H9 (cell line): ENCODE measurements at regions not wholly inside any gene's neighbourhood (a gene's known extent, or its start where the extent isn't known, plus 50 kb on each side); places are given as distances from the start of the nearest gene placed in this dataset.

Experiments
- DNase-seq: peaks from one replicate; pipeline ENCODE4 v3.0.0-alpha.2; 2017
- H2AFZ ChIP-seq: one replicate; pipeline ENCODE4 v1.6.1; 2013; ENCODE audit warnings: mild to moderate bottlenecking, low read length, control low read depth, moderate library complexity
- H2AK5ac ChIP-seq: 2 replicates; pipeline ENCODE4 v1.6.1; 2013; ENCODE audit warnings: low read length, control low read depth, mixed read lengths; ENCODE audit not compliant: insufficient read length
- H2BK120ac ChIP-seq: one replicate; pipeline ENCODE4 v1.6.1; 2013; ENCODE audit warnings: low read depth, mild to moderate bottlenecking, low read length, control low read depth, inconsistent platforms; ENCODE audit not compliant: poor library complexity, severe bottlenecking
- H2BK12ac ChIP-seq: 2 replicates; pipeline ENCODE4 v1.6.1; 2013; ENCODE audit warnings: low read length, control low read depth, mixed read lengths, low read depth; ENCODE audit not compliant: insufficient read length
- H2BK15ac ChIP-seq: 2 replicates; pipeline ENCODE4 v1.6.1; 2013; ENCODE audit warnings: low read depth, low read length, control low read depth
- H2BK20ac ChIP-seq: one replicate; pipeline ENCODE4 v1.6.1; 2013; ENCODE audit warnings: low read depth, mild to moderate bottlenecking, low read length, control low read depth, inconsistent platforms; ENCODE audit not compliant: poor library complexity, severe bottlenecking
- H2BK5ac ChIP-seq: 2 replicates; pipeline ENCODE4 v1.6.1; 2013; ENCODE audit warnings: low read length, control low read depth, mixed read lengths; ENCODE audit not compliant: insufficient read length
- H3K14ac ChIP-seq: 2 replicates; pipeline ENCODE4 v1.6.1; 2013; ENCODE audit warnings: low read length, control low read depth; ENCODE audit not compliant: insufficient read depth
- H3K18ac ChIP-seq: 2 replicates; pipeline ENCODE4 v1.6.1; 2013; ENCODE audit warnings: low read depth, mild to moderate bottlenecking, mixed read lengths, low read length, control low read depth; ENCODE audit not compliant: insufficient read length
- H3K23ac ChIP-seq: 2 replicates; pipeline ENCODE4 v1.6.1; 2013; ENCODE audit warnings: low read length, control low read depth, mixed read lengths, low read depth; ENCODE audit not compliant: insufficient read length
- H3K23me2 ChIP-seq: 2 replicates; pipeline ENCODE4 v1.6.1; 2013; ENCODE audit warnings: low read depth, mild to moderate bottlenecking, mixed read lengths, low read length, control low read depth; ENCODE audit not compliant: insufficient read length, poor library complexity, severe bottlenecking
- H3K27ac ChIP-seq: 2 replicates; pipeline ENCODE4 v1.5.1; 2013; ENCODE audit warnings: low read length, control low read depth, mixed read lengths, low read depth; ENCODE audit not compliant: insufficient read length
- H3K27me3 ChIP-seq: 2 replicates; pipeline ENCODE4 v1.6.1; 2013; ENCODE audit warnings: low read length, control low read depth, inconsistent platforms; ENCODE audit not compliant: insufficient read depth
- H3K4ac ChIP-seq: 2 replicates; pipeline ENCODE4 v1.6.1; 2013; ENCODE audit warnings: low read depth, mild to moderate bottlenecking, control low read depth, inconsistent platforms, low read length, moderate library complexity
- H3K4me1 ChIP-seq: 2 replicates; pipeline ENCODE4 v1.6.1; 2013; ENCODE audit warnings: low read length, control low read depth, inconsistent platforms; ENCODE audit not compliant: insufficient read depth
- H3K4me2 ChIP-seq: 2 replicates; pipeline ENCODE4 v1.6.1; 2013; ENCODE audit warnings: low read length, control low read depth, mixed read lengths; ENCODE audit not compliant: insufficient read length, insufficient read depth
- H3K56ac ChIP-seq: 2 replicates; pipeline ENCODE4 v1.6.1; 2013; ENCODE audit warnings: low read depth, mild to moderate bottlenecking, mixed read lengths, low read length, control low read depth; ENCODE audit not compliant: insufficient read length
- H3K79me1 ChIP-seq: 2 replicates; pipeline ENCODE4 v1.6.1; 2013; ENCODE audit warnings: low read depth, mild to moderate bottlenecking, moderate library complexity, low read length, control low read depth, inconsistent platforms; ENCODE audit not compliant: insufficient read depth, poor library complexity, severe bottlenecking
- H3K79me2 ChIP-seq: 2 replicates; pipeline ENCODE4 v1.6.1; 2013; ENCODE audit warnings: low read length, control low read depth, inconsistent platforms; ENCODE audit not compliant: insufficient read depth
- H3K9ac ChIP-seq: 2 replicates; pipeline ENCODE4 v1.6.1; 2013; ENCODE audit warnings: low read length, control low read depth, mixed read lengths; ENCODE audit not compliant: insufficient read length; ENCODE audit errors: extremely low read depth
- H3K9me3 ChIP-seq: one replicate; pipeline ENCODE4 v1.6.1; 2013; ENCODE audit warnings: low read depth, low read length, inconsistent platforms; ENCODE audit not compliant: control insufficient read depth
- H3T11ph ChIP-seq: one replicate; pipeline ENCODE4 v1.6.1; 2013; ENCODE audit warnings: mild to moderate bottlenecking, low read length, control low read depth, inconsistent platforms
- H4K20me1 ChIP-seq: one replicate; pipeline ENCODE4 v1.6.1; 2013; ENCODE audit not compliant: control insufficient read depth, insufficient read length, insufficient read depth
- H4K5ac ChIP-seq: 2 replicates; pipeline ENCODE4 v1.6.1; 2013; ENCODE audit warnings: low read depth, mild to moderate bottlenecking, mixed read lengths, low read length, control low read depth; ENCODE audit not compliant: insufficient read length
- H4K8ac ChIP-seq: replicated peaks from 2 replicates; pipeline ENCODE4 v1.6.1; 2013; ENCODE audit warnings: low read length, control low read depth, mixed read lengths, low read depth; ENCODE audit not compliant: insufficient read length
- H4K91ac ChIP-seq: 2 replicates; pipeline ENCODE4 v1.6.1; 2013; ENCODE audit warnings: low read depth, mild to moderate bottlenecking, moderate library complexity, mixed read lengths, low read length, control low read depth; ENCODE audit not compliant: insufficient read length
- H3K27ac Mint-ChIP-seq, 3 experiments: 2 replicates in 2 of 3; 3 replicates in 1 of 3; pipeline ENCODE4 v1.8.0; 2020 to 2021; ENCODE audit warnings: mixed read lengths in 3 of 3, mild to moderate bottlenecking in 1 of 3, moderate library complexity in 1 of 3
- H3K27me3 Mint-ChIP-seq: 2 replicates; pipeline ENCODE4 v1.8.0; 2021; ENCODE audit warnings: low read depth, mild to moderate bottlenecking, moderate library complexity, mixed read lengths
- H3K36me3 Mint-ChIP-seq, 3 experiments: 2 replicates in 2 of 3; 3 replicates in 1 of 3; pipeline ENCODE4 v1.8.0; 2020 to 2021; ENCODE audit warnings: low read depth in 3 of 3, mixed read lengths in 3 of 3; ENCODE audit not compliant: insufficient read depth in 1 of 3
- H3K4me1 Mint-ChIP-seq, 2 experiments: 2 replicates each; pipeline ENCODE4 v1.8.0; 2020; ENCODE audit warnings: mixed read lengths in 2 of 2
- H3K4me3 Mint-ChIP-seq, 2 experiments: 2 replicates in 1 of 2; 3 replicates in 1 of 2; pipeline ENCODE4 v1.8.0; 2020 to 2021; ENCODE audit warnings: mild to moderate bottlenecking in 2 of 2, mixed read lengths in 2 of 2, moderate library complexity in 1 of 2
- H3K9me3 Mint-ChIP-seq, 2 experiments: 2 replicates in 1 of 2; 3 replicates in 1 of 2; pipeline ENCODE4 v1.8.0; 2020; ENCODE audit warnings: mild to moderate bottlenecking in 2 of 2, mixed read lengths in 2 of 2, moderate library complexity in 1 of 2
- CTCF ChIP-seq: fragments of 200-600 bp; sonication (generic); conservative IDR thresholded peaks from 3 replicates; pipeline ENCODE4 v1.8.0; 2021; ENCODE audit warnings: antibody characterized with exemption, mild to moderate bottlenecking

GRCh38 chr7:47128700-47129099, 453.2 kb downstream of the TNS3 start:
- Mint-ChIP-seq H3K4me1 (no peaks in the 10 kb centered on the region), H3K27ac (no peak overlapping the region)

More at GRCh38 chr7:47128700-47129099, 453.2 kb downstream of the TNS3 start:
- no peaks in the 10 kb centered on the region for H3K27me3 Mint-ChIP-seq
- no peaks in the 10 kb centered on the region for H3K79me1 ChIP-seq
- no peaks in the 10 kb centered on the region for H4K20me1 ChIP-seq
- no peak overlapping the region for H3K18ac ChIP-seq
- H3K27ac ChIP-seq = no peak overlapping the region
- H3K14ac ChIP-seq = no peak overlapping the region
- no peaks in the 10 kb centered on the region for H3K9me3 ChIP-seq
- TF ChIP-seq CTCF = no peak
- no peak overlapping the region for H3K56ac ChIP-seq
- no peaks in the 10 kb centered on the region for H3K36me3 Mint-ChIP-seq
- H2BK120ac ChIP-seq = no peak overlapping the region
- H2AFZ ChIP-seq = no peak overlapping the region
- H4K91ac ChIP-seq = no peak overlapping the region
- H3K4me1 ChIP-seq = no peaks in the 10 kb centered on the region
- no peak overlapping the region for H3T11ph ChIP-seq
- no peak overlapping the region for H2BK5ac ChIP-seq
- H3K4ac ChIP-seq = no peak overlapping the region
- no peak overlapping the region for H3K4me2 ChIP-seq
- no peaks in the 10 kb centered on the region for H3K79me2 ChIP-seq
- no peak overlapping the region for H4K5ac ChIP-seq
- no peak overlapping the region for H2BK15ac ChIP-seq
- no peaks in the 10 kb centered on the region; a peak in 1 of 5 replicates for H3K9me3 Mint-ChIP-seq
- H2BK20ac ChIP-seq = no peak overlapping the region
- H3K23me2 ChIP-seq = no peaks in the 10 kb centered on the region
- H3K23ac ChIP-seq = no peak overlapping the region
- H3K9ac ChIP-seq = no peak overlapping the region
- no peak overlapping the region for H2BK12ac ChIP-seq
- no peak overlapping the region for H3K4me3 Mint-ChIP-seq
- no peak overlapping the region for H2AK5ac ChIP-seq
- H4K8ac ChIP-seq = no peak overlapping the region
- H3K27me3 ChIP-seq = no peaks in the 10 kb centered on the region
- no peak for DNase-seq
